B cell (primary cell): ENCODE measurements at regions not wholly inside any gene's neighbourhood (a gene's known extent, or its start where the extent isn't known, plus 50 kb on each side); places are given as distances from the start of the nearest gene placed in this dataset.

ENCODE experiments used
- EZH2 ChIP-seq: IDR thresholded peaks from 2 replicates; pipeline ENCODE4 v1.6.1; 2012; ENCODE audit warnings: borderline replicate concordance, low read depth, mild to moderate bottlenecking, moderate library complexity, low read length; ENCODE audit not compliant: insufficient read depth, poor library complexity, severe bottlenecking
- TF ChIP-seq, protein P1 (sequence below): fragments of 200-600 bp; IDR thresholded peaks from one replicate; pipeline ENCODE4 v1.8.0; 2022; ENCODE audit warnings: antibody characterized with exemption, mild to moderate bottlenecking

DNA sequence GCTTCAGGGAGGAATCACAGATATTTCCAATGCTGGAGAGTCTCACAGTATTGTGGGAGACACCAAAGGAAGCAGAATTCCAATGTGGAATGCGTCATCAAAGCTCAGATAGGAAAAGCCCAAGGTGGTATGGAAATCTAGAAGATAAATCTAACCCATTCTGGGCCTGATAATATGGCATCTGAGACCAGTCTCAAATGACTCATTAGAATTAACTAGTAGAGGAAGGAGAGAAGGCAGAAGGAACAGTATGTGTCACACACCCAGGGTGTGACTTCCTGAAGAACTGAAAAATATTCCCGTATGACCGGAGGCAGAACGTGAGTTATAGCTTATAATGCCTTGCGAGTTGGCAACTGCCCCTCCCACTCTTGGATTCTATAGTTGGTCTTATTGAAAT is 499.2 kb downstream of the PLPP3 start:
- no peak for TF ChIP-seq EZH2
- TF ChIP-seq, protein P1, sequence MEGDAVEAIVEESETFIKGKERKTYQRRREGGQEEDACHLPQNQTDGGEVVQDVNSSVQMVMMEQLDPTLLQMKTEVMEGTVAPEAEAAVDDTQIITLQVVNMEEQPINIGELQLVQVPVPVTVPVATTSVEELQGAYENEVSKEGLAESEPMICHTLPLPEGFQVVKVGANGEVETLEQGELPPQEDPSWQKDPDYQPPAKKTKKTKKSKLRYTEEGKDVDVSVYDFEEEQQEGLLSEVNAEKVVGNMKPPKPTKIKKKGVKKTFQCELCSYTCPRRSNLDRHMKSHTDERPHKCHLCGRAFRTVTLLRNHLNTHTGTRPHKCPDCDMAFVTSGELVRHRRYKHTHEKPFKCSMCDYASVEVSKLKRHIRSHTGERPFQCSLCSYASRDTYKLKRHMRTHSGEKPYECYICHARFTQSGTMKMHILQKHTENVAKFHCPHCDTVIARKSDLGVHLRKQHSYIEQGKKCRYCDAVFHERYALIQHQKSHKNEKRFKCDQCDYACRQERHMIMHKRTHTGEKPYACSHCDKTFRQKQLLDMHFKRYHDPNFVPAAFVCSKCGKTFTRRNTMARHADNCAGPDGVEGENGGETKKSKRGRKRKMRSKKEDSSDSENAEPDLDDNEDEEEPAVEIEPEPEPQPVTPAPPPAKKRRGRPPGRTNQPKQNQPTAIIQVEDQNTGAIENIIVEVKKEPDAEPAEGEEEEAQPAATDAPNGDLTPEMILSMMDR: no peak
